ENCODE measurements at regions not wholly inside any gene's neighbourhood (a gene's known extent, or its start where the extent isn't known, plus 50 kb on each side); places are given as distances from the start of the nearest gene placed in this dataset.

DNA sequence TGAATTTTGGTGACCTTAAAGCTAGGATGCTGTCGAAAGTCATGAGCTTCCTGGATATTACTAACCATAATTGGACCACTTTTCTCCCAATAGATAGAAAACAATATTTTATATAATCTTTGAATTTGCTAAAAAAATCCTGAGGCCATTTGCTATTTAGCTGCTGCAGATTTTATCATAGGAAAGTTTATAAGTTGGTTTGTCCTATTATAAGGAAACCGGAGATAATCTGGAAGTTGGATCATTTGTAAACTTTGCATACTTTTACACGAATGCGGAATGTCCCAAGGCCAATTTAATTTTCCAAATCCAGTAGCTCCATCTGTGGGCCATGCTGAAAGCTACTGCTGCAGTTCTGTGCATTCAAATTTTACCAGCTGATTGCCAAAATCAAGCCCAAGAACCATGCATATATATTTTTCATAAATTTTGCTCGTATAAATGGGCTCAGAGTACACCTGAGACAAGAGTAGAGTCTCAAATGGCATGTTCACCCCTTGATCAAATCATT lies 378.3 kb downstream of the FAM181B start:
- Mint-ChIP-seq H3K27ac (ENCODE audit: low read depth, unreplicated experiment) (no peak overlapping the region), H3K4me3 (ENCODE audit: unreplicated experiment) (no peak overlapping the region), H3K4me1 (ENCODE audit: insufficient read depth, unreplicated experiment) (no peaks in the 10 kb centered on the region), H3K36me3 (ENCODE audit: insufficient read depth, unreplicated experiment) (no peaks in the 10 kb centered on the region), H3K9me3 (ENCODE audit: unreplicated experiment) (no peaks in the 10 kb centered on the region), H3K27me3 (ENCODE audit: insufficient read depth, unreplicated experiment) (peaks cover 28% of the 10 kb centered on the region)
- no peak for DNase-seq (ENCODE audit: unreplicated experiment)
- ChIA-PET CTCF (no interaction called here), POLR2A (no interaction called here)
- intact Hi-C loops (cut with micrococcal nuclease): no loop called here
- TF ChIP-seq, protein P1, sequence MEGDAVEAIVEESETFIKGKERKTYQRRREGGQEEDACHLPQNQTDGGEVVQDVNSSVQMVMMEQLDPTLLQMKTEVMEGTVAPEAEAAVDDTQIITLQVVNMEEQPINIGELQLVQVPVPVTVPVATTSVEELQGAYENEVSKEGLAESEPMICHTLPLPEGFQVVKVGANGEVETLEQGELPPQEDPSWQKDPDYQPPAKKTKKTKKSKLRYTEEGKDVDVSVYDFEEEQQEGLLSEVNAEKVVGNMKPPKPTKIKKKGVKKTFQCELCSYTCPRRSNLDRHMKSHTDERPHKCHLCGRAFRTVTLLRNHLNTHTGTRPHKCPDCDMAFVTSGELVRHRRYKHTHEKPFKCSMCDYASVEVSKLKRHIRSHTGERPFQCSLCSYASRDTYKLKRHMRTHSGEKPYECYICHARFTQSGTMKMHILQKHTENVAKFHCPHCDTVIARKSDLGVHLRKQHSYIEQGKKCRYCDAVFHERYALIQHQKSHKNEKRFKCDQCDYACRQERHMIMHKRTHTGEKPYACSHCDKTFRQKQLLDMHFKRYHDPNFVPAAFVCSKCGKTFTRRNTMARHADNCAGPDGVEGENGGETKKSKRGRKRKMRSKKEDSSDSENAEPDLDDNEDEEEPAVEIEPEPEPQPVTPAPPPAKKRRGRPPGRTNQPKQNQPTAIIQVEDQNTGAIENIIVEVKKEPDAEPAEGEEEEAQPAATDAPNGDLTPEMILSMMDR (IDR thresholded peaks at IDR 0.05; ENCODE audit: unreplicated experiment): no peak
- BruUV-seq (replicated peaks): no TSS peak

- Mint-ChIP-seq H3K4me1 (ENCODE audit: insufficient read depth, unreplicated experiment) (no peaks in the 10 kb centered on the region), H3K27ac (ENCODE audit: low read depth, unreplicated experiment) (no peak overlapping the region), H3K27me3 (ENCODE audit: insufficient read depth, unreplicated experiment) (peaks cover 34% of the 10 kb centered on the region), H3K36me3 (ENCODE audit: insufficient read depth, unreplicated experiment) (no peaks in the 10 kb centered on the region), H3K9me3 (ENCODE audit: unreplicated experiment) (no peaks in the 10 kb centered on the region), H3K4me3 (ENCODE audit: unreplicated experiment) (no peak overlapping the region)
- POLR2A ChIA-PET: no interaction called here
- CTCF ChIA-PET: no interaction called here
- no TSS peak for BruUV-seq (replicated peaks)
- no peak for DNase-seq (ENCODE audit: unreplicated experiment)
- intact Hi-C loops (cut with micrococcal nuclease): no loop called here
- TF ChIP-seq, protein P1 (IDR thresholded peaks at IDR 0.05; ENCODE audit: unreplicated experiment): no peak
These were observed 406.8 kb downstream of the FAM181B start for GRCh38 chr11:82326853-82327252.

DNA sequence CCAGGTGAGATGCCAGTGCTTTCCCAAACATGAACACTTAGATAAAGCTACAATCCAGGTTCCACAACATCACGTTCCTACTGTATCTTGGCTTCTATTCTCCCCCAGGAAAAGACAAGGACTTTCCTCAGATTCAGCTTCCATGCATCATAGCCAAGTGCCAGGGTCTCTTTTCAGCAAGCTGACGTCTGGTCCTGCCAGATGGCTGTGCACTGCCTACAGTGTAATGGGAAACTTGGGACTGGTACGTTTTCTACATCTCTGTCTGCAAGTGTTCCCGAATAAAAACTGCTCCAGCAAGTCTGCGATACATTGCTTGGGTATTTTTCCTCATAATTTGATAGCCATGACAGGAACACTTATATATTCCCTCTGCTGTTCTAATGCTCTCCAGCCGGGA lies 412.5 kb downstream of the FAM181B start:
- no peak for DNase-seq (ENCODE audit: unreplicated experiment)
- no peak overlapping the region for H3K4me3 Mint-ChIP-seq (ENCODE audit: unreplicated experiment)
- CTCF ChIA-PET: no interaction called here

GRCh38 chr11:82315093-82315492 lies 418.6 kb downstream of the FAM181B start:
- ChIA-PET POLR2A (no interaction called here), CTCF (interaction anchor here (0.7 to 2.7 kb wide), 7 partner anchors 27 to 1529 kb away, joined by 3 to 9 read pairs (median 3); no protein-coding TSS in a partner anchor)
- Mint-ChIP-seq H3K4me3 (ENCODE audit: unreplicated experiment) (no peak overlapping the region), H3K9me3 (ENCODE audit: unreplicated experiment) (no peaks in the 10 kb centered on the region), H3K36me3 (ENCODE audit: insufficient read depth, unreplicated experiment) (no peaks in the 10 kb centered on the region), H3K27me3 (ENCODE audit: insufficient read depth, unreplicated experiment) (peaks cover 36% of the 10 kb centered on the region), H3K27ac (ENCODE audit: low read depth, unreplicated experiment) (no peak overlapping the region), H3K4me1 (ENCODE audit: insufficient read depth, unreplicated experiment) (no peaks in the 10 kb centered on the region)
- intact Hi-C loops (cut with micrococcal nuclease): loop anchor here (1.0 to 10.0 kb wide), 2 partner anchors 180 to 380 kb away; no protein-coding TSS in a partner anchor
- peak; percentile 55 for DNase-seq (ENCODE audit: unreplicated experiment)
- TF ChIP-seq, protein P1 (IDR thresholded peaks at IDR 0.05; ENCODE audit: unreplicated experiment): peak; percentile 35
- no TSS peak for BruUV-seq (replicated peaks)

More for the DNA sequence above, 412.5 kb downstream of the FAM181B start:
- TF ChIP-seq, protein P1 (IDR thresholded peaks at IDR 0.05; ENCODE audit: unreplicated experiment): no peak
- peaks cover 28% of the 10 kb centered on the region for H3K27me3 Mint-ChIP-seq (ENCODE audit: insufficient read depth, unreplicated experiment)
- BruUV-seq (replicated peaks): no TSS peak
- intact Hi-C loops (cut with micrococcal nuclease): no loop called here
- POLR2A ChIA-PET: no interaction called here
- no peaks in the 10 kb centered on the region for H3K9me3 Mint-ChIP-seq (ENCODE audit: unreplicated experiment)
- no peaks in the 10 kb centered on the region for H3K4me1 Mint-ChIP-seq (ENCODE audit: insufficient read depth, unreplicated experiment)
- no peak overlapping the region for H3K27ac Mint-ChIP-seq (ENCODE audit: low read depth, unreplicated experiment)
- no peaks in the 10 kb centered on the region for H3K36me3 Mint-ChIP-seq (ENCODE audit: insufficient read depth, unreplicated experiment)

Measured in MCF 10A (cell line).